HG02678 (cell line): ENCODE measurements at regions not wholly inside any gene's neighbourhood (a gene's known extent, or its start where the extent isn't known, plus 50 kb on each side); places are given as distances from the start of the nearest gene placed in this dataset.

ENCODE experiments used
- ATAC-seq: cut with Tn5 transposase; IDR thresholded peaks from one replicate; pipeline ENCODE4 v1.9.1; 2021; ENCODE audit warnings: mild to moderate bottlenecking, moderate library complexity; ENCODE audit not compliant: unreplicated experiment

DNA sequence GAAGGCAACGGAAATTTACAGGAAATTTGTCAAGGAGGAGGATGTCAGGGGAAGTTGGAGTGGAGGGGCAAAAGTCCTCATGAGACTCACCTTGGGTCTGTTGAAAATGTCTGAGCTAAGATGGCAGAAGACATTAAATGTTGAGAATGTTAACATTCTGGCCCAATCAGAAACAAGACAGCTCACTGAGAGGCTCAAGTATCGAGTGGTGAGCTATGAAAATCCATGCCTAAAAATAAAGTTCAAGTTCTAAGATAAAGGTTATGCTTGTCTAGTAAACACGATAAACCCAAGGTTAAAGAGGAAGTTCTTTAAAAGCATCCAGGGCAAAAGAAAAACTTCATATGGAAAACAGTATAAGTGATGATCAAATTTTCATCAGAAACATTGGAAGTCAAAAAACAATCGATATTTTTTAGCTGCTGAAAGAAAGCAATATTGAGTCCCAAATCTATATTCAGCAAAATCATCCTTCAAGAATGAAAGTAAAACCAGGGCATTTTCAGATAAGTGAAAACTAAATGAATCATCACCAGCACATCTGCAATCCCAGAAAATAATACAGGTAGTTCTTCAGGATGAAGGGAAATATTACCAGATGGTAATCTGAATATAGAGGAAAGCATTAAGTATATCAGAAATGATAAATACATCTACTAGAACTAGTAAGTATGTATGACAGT lies 462.4 kb downstream of the TLL1 start:
- ATAC-seq: no peak

DNA sequence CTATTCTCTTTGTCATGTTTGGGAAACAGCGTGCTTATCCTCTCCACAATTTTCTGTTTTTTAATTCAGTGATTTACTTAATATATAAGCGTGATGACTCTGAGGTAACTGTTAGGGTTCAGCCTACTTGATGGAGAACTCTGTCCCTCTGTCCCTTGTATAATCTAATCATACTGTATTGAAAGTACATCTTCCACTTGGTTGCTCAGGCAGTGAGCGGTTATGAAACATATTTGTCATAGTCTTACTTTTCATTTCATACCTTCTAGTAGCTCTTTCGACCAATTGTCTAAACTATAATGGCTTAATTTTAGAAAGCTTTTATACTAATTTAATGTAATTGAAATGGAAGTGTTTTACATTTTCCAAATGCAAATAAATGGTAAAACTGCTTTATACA lies 469.0 kb downstream of the TLL1 start:
- ATAC-seq: no peak

DNA sequence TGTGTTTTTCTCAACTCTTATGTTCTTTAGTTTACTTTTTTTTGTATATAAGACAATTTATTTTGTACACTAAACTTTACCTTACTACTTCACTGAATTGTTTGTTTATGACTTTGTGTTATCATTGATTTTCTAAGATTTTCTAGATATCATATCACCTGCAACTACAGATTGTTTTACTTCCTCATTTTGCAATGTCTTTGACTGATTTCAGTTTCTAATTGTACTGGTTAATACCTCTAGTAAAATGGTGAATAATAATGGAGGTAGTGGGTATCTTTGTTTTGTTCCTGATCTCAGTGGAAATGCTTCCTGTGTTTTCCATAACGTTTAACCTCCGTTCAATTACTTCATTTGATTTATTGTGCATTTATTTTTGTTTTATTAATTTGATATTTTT lies 490.2 kb downstream of the TLL1 start:
- ATAC-seq: no peak

DNA sequence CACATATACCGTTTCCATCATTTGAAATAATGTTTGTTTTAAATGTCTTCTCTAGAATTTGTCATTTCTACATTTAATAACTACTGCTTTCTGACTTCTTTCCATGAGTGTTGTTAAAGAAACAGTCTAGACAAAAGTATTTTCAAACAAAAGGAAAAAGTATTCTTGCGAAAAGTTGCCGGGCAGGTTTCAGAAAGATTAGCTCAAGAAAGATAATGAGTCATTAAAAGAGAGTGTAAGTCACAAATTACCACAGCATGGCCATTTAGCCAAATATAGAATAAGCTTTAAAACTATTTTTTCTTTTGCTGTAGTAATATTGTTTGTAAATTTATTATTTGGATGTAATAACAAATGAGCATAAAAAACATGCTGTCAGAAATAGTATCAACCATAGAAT lies 493.0 kb downstream of the TLL1 start:
- ATAC-seq: no peak

DNA sequence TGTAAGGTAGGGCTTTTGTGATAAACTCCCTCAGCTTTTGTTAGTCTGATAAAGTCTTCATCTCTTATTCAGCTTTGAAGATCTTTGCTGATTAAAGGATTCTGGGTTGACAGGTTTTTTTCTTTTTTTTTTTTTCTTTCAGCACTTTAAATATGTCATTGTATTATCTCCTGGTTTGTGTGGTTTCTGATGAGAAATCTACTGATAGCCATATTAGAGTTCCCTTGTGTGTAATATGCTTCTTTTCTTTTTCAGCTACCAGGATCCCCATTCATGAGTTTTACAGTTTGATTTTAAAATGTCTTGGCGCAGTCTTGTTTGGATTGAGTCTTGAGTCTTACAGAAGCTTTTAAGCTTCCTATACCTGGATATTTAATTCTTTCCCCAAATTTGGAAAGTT lies 504.5 kb downstream of the TLL1 start:
- no peak for ATAC-seq

DNA sequence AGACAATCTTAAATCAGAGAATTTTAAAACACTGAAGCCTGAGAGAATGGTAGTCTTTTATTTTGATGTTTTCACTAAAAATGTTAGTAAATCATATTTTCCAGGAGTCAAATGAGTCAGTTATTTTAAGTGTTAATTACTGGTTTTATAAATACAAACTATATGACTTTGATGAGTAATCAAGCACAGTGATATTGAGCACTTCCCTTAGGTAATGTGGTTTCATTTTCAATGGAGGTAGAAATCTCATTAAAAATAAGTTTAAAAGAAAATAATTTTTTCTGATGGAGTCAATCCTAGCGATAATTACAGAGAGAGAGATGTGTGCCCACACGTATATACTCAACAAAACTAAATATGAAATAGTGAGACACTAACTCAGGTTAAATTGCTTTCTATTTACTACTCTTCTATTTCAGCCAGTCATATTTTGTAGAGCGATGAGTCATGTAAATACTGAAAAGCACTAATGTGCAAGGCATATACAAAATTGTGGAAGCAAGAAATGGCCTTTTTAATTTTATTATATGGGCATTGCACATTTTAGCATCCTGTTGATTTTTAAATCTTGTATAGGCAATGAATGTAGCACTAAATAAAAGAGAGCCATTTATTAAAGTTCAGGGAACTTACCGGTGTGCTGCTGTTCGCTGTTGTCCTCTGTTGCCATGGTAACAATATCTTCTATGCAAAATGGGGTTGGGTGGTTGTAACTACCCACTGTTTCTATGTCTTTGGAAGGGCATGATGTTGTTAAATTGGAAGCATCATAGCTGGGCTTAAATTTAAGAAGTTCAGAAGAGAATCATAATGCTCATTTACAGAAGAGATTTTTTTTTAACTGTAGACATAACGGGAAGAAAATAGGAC lies 513.7 kb downstream of the TLL1 start:
- no peak for ATAC-seq

DNA sequence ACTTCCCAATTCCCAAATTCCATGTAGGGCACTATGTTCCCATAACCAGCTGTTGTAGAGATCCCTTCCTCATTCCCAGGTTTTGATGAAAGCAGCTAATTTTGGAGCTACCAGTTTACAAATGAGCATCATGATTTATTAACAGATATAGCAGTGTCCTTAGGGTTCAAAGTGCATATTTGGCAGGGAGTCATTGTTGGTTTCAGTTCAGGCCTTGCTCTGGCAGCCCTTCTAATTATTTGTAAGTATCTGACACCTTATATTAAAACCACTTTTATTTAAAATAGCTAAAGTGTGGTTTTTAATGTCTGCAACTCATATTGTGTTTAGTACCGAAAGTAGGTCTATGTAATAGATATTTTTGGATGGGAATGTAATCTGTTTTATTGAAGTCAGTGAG lies 518.5 kb downstream of the TLL1 start:
- no peak for ATAC-seq

DNA sequence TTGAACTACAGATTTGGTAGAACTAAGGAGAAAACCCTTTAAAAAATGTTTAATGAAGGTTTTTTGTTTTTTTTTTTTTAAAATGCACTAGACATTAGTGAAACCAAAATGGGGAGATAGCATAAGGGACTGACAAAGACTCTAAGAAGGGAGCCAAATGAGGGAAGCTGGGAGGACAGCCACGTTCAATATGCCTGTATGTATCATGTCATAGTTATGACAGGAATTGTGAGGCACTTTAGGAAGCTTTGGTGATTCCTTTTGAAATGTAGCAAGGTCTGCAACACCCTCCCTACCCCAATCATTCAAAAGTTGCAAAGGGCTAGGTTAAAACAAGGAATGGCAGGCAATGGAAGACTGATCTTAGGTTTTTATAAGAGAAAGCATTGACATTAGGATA lies 526.0 kb downstream of the TLL1 start:
- no peak for ATAC-seq

DNA sequence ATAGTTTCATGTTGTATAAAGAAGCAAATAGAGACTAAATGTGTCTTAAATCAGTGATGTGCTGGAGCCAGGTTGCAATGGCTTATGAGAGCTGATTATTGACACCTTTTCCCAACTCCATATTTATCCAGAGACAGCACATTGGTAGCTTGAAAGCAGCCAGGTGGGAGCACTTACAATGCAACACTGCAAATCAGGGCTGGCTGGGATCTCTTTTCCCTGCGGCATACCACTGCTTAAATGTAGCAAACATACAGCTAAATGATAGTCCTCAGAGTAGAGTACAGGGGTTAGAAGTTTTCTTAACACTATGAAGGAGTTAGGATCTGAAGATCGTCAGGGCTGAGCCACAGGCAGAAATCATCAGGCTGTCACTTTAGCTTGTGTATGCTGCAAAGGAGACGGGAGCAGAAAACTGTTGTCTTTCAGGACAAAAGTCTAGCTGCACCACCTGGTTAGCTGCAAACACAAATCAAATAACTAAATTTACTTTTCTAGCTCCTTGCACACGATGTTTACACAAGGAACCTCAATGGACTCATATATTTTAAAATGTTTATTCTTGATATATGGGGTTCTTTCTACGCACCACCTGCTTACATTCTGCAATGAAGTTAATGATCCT lies 527.3 kb downstream of the TLL1 start:
- no peak for ATAC-seq

DNA sequence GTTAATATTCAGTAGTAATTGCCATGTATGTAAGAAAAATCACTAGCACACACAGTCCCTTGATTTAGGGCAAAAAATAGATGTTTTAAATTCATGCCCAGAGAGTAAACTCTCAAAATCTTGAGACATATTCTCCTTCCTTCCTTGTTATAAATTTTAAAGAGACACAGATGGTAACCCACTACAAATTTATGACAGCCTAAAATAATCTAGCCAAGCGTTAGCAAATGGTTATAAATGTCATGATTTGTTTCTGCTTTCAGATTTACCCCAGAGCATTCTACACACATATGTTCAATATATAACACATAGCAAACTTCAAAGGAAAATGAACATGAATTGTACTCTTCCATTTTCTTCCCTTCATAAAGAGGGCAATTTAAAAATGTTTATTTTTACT lies 540.3 kb downstream of the TLL1 start:
- ATAC-seq: no peak

DNA sequence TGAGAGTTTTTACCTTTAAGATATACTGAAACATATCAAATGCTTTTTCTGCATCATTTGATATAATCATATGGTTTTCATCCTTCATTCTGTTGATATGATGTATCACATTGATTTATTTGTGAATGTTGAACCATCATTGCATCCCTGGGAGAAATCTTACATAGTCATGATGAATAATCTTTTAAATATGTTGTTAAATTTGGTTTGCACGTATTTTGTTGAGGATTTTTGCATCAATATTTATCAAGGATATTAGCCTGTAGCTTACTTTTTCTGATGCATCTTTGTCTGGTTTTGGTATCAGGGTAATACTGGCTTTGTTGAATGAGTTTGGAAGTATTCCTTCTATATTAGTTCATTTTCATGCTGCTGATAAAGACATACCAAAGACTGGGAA lies 541.4 kb downstream of the TLL1 start:
- no peak for ATAC-seq

DNA sequence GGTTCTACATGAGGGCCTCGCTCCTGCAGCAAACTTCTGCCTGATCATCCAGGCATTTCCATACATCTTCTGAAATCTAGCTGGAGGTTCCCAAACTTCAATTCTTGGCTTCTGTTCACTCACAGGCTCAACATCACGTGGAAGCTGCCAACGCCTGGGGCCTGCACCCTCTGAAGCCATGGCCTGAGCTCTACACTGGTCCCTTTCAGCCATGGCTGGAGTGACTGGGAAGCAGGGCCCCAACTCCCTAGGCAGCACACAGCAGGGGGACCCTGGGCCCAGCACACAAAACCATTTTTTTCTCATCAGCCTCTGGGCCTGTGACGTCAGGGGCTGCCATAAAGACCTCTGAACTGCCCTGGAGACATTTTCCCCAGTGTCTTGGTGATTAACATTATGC lies 542.7 kb downstream of the TLL1 start:
- no peak for ATAC-seq

DNA sequence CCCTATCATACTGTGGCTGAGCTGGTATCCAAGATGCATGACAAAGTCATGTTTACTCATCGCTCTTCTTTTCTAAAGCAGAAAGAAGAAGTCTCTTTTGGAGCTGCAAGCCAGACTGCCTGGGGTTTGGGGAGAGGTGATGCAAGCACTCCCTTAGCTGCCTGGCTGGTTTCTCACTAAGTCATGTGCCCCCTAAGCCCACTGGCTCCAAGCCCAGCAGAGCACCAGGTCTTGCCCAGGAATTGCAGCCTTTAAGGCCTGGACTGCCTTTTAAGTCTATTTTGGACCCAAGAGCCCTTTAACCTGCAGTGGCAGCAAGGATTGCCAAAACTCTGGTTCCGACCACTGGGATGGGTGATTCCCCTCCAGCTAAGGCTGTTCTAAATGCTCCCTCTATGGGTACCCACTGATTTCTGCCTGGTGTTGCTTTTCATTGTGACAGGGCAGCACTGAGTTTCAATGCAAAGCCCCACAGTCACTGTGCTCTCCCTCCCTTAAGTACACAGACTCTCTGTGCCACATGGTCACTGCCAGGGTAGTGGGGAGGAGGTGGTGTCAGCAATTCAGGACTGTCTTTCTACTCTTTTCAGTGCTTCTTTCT lies 548.6 kb downstream of the TLL1 start:
- ATAC-seq: no peak

DNA sequence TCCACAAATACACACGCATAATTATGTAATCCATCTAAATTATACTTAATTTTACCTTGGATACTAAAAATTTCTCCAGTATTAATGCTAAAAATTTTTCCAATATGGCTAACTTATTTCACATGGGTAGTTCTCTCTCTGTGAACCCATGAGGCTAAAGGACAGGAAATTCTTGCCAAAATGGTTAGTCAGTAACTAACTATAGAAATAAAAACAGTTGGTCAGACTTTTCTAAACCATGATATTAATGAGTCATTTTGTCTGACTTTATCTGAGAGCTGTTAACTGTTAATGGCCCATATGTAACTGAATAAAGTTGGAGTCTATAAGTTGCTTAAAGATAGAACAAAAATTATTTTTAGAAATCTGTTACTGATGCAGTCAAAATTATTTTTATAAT lies 549.4 kb downstream of the TLL1 start:
- no peak for ATAC-seq

DNA sequence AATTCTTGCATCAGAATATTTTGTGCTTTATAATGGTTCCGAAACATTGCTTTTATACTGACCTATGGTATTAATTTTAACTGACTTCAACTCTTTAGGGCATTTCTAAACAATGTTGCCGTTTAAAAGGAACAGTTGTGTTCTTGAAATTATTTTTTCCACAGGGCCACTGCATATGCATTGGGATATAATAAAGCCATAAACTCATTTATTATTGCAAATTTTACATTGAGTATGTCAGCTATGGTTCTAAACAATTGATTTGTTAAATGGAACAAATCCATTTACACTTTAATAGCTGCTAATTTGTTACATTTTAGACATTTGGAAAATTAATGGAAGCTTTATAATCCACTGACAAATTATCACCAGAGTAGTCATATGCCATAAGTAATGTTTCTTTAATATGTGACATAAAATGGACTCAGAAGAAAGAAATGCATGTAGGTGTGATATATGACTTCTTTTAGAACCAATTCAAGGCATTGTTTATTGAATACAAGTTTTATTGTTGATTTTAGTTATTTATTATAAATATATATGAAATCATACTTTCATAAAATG lies 553.3 kb downstream of the TLL1 start:
- ATAC-seq: no peak

DNA sequence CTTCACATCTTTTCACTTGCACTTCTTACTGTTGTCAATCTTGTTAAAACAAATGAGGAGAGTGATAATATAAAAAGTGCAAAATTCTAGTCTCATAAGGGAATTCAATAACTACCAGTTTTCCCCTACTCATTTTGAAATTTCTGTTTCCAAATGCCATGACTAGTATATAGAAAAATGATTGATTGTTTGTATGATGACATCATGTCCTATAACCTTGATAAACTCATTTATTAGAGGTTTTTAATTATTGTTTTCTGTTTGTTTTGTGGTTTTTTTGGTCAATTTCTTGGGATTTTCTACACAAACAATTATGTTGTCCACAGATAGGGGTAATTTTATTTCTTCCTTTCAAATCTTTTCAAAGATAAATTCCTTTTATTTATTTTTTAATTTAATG lies 559.1 kb downstream of the TLL1 start:
- ATAC-seq: no peak

DNA sequence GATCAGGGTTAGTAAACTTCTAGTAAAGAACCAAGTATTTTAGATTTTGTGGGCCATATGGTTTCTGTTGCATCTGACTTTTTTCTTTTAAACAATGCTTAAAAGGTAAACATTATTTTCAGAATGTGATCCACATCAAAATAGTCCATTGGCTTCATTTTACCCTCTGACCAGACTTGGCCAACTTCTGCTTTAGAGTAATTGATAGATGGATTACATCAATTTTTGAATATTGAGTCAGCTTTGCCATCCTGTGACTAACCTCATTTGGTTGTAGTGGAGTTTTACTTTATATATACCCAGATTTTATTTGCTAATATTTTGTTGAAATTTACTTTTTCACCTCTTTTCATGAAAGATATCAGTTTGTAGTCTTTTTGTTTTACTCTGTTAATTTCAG lies 559.8 kb downstream of the TLL1 start:
- ATAC-seq: no peak

DNA sequence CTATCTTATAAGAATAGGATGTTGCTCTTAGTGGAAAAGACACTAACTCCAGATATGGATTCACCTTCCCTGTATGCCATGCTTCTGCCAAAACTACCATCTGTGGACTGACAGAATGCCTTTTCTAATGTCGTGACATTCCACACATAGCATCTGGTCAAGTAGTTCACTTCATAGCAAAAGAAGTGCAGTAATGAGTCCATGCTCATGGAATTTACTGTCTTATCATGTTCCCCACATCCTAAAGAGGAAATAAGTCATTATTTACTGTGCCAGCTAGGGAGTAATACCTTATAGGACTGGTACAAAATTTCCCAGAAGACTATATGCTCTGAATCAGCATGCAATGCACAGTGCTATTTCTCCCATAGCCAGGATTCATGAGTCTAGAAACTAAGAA lies 562.4 kb downstream of the TLL1 start:
- no peak for ATAC-seq

DNA sequence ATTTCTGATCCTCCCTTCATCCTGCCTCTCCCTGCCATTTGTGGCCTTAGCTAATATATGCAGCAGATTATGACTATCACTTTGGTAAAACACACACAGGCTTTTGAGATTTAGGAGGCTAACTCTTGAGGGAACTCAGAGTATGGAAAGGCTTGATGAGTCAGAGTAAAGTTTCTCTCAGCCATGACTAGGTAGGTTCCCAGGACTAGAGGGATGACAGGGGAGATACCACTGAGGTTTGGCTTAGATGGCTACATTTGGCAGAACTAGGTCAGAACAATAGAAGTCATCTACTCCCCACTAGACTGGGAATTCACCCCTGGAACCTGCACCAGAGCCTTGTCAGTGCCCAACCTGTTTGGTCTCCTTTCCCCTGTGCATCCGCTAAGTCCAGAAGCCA lies 585.7 kb downstream of the TLL1 start:
- ATAC-seq: no peak

DNA sequence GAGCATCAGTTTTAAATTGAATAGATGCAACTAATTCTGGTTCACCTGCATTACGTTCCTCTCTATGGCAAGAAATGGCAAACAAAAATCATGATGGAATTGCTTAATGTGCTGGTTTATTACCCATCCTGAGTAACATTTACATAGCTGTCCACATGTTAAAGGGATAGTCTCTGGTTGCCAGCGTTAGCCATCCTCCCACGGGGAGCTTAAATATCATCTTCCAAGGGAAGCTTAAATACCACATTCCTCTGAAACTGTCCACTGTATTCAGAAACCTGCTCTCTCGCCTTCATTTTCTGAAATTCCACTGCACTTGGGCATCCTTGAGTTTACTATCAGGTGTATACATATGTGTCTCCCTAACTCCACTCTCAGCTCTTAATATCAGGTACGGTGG lies 586.6 kb downstream of the TLL1 start:
- ATAC-seq: no peak

DNA sequence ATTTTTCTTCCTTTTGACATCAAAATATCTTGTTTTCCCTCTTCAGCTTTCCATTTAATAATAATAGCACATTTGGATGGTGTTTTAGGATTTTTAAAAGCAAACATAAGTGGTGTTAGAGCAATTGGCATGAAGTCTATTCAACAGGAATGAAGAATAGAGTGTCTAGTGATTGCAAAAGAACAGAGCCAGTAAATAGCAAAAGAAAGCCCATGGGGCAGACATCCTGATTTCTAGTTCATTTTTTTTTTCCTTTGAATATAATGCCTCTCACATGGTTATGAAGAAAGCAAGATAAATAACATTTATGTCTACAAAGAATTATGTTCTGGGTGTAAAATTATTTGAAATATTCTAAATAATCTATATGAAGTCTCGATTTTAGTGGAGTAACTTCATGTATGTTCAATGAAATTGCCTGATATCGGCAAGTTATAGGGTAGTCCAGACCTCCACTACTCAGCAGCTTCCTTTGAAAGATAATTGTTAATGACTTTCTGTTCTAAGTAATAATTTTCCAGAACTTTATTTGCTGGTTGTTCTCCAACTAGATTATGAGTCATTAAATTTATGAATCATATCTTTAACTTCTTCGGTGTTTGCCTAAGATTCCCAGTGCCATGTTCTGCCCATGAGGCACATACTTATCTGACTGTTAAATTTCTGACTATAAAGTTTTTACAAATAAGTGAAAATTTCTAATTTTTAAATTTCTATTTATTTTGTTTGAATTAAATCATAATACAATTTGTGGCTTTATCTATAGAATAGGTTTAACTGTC lies 587.9 kb downstream of the TLL1 start:
- no peak for ATAC-seq
